Activated T-cell treated with anti-CD3 and anti-CD28 coated beads for 48 hours (primary cell): ENCODE measurements at regions not wholly inside any gene's neighbourhood (a gene's known extent, or its start where the extent isn't known, plus 50 kb on each side); places are given as distances from the start of the nearest gene placed in this dataset.
"Not testable (repeated sequence)": the region's sequence is repeated elsewhere in the genome, so short reads cannot be mapped to it uniquely, and the experiment has no call there.

ENCODE experiments used
- DNase-seq: peaks from one replicate; pipeline ENCODE4 v3.0.0-alpha.2; 2020; ENCODE audit warnings: low read depth

DNA sequence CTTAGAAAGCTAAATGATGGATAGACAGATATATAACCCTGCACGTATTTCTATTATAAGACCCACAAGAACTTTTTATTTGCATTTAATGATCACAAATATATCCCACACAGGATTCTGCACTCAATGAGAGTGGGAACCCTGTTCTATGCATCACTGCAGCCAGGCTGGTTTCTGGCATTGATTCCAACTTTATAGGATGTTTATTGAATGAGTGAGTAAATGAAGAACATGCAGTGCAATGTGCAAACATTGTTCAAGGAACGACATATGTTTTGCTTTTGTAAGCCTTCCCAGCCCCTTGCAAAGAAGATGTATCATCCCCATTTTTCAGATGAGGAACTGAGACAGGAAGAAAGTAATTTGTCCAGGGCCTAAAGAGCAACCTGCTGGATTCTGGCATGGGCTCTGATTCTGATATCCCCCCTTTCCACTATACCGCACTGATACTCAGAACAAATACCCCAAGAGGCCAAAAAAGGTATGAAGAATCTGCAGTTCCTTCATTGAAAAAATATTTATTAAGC, 246.3 kb downstream of the LACC1 start:
- no peak for DNase-seq

DNA sequence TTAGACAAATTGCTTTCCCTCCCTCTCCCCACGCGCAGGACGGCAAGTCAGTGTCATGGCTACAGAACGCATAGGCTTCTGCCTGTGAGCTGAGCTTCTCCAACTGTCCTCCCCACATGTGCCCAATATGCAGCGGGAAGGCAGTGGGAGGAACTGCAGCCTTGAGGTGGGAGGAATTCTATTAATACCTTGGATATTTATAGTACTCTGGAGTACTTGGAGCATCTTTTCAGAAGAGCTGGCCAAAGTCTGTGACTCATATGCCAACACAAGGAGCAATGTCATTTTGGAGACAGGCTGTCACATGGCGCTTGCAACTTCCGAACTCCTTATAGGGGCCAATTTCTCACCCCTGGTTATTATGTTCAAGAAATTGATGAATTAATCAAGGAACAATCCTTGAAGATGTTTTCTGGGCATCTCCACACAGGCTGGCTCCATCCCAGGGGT, 245.0 kb upstream of the SERP2 start:
- no peak for DNase-seq

DNA sequence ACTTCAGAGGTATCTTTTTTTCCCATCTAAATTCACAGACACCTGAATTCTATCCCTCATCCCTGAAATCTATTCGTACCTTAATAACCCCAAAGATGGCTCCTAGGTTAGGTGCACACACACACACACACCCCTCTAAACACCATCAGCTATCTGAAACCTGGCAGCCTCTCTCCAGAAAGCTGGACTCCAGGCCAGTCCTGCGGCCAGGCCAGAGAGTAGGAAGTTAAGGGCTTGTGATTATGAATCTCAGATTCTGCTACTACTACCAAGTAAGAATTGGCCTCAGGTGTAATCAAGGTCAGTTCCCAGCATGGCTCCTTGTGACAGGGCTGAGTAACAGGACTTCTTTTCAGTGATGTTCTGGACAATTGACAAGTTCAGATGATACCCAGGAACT, 244.2 kb upstream of the SERP2 start:
- no peak for DNase-seq

GRCh38 chr13:44131069-44131614, 242.5 kb upstream of the SERP2 start:
- DNase-seq = no peak

DNA sequence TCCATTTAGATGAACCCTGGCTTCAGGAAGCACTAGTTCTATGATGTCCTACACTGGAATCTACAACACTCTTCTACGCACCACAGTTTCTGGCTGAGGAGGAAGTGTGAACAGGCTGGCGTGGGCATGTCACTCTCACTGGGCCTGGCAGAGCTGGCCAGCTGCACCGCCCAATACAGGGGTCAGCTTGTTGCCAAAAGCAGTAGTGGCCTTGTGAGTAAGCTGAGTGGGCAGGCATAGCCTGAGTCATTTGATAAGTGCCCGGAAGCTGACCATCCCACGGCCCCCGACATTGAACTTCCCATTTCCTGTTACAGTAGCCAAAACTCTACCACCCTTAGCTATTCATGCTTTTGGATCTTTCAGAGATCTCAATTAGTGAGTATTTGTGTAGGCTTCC, 240.9 kb upstream of the SERP2 start:
- DNase-seq = no peak

- DNase-seq = no peak
Observed at GRCh38 chr13:44133626-44134025, 240.0 kb upstream of the SERP2 start.

DNA sequence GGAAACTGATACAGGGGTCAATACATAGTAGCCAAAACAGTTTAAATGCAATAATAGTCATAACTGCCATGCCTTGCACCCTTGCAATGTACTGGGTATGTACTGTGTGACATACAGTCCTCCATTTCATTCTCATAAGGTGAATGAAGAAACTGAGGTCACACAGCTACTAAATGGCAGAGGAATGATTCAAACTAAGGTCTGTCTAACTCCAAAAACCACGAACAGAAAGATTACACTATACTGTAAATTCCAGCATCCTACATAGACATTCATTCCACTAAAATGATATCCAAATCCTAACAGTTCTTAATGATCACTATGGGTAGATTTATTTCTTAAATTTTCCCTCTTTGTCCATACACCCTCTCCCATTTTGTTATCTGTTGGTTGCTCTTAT, 238.1 kb upstream of the SERP2 start:
- DNase-seq = no peak

GRCh38 chr13:44136696-44137268, 236.8 kb upstream of the SERP2 start:
- DNase-seq = no peak

DNA sequence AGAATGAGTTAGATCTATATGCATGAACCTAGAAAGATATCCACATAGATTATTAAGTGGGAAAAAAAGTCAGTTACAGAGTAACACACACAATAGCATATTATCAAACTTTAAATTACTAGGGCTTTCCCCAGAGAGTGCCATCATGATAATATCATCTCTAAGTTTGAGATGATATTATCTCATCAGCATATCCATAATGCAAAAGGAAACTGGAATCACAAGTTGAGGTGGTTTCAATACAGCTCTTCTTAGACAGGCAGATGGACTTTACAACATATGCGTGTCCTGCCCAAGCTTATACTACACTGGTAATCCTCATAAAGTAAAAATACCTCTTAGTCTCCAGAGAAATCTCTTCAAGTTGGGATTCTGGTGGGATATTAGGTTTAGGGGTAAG, 236.2 kb upstream of the SERP2 start:
- no peak for DNase-seq

- DNase-seq = no peak
Observed at GRCh38 chr13:44140146-44140545, 233.5 kb upstream of the SERP2 start.

DNA sequence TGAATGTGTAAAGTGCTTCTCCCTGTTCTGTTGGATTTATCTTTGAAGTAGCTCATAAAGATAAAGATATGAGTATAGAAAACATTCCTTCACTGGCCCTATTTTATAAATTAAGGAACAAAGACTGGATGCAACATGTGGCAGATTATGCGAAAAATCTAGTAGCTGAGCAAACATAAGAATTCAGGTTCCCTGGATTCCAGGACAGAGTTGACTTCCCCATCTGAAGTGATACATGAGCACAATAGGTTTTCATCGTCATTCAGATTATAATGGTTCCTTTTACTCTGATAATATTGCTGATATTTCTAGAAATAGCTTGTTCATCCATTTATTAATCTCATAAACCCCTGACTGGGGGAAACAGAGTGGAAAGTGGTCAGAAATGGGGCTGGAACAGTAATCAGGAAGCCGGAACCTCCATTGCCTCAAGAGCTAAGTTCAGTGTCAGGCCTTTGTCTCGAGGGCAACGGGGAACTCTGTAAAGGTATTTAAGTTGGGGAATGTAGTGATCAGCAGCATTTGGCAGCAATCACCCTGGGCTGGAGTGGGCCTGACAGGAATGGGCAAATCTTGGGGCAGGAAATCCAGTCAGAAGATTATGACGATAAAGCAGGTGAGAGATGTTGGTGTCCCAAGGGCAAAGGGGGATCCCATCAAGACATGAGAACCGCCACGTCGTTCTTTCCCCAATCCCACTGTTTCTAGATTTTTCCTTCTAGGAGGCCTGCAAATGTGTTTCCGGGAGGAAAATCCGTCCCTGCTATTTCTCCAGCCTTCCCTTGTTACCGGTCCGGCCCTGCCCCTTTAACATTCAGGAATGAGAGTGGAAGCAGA, 232.5 kb upstream of the SERP2 start:
- DNase-seq = no peak

- peak; percentile 94 for DNase-seq
Observed at GRCh38 chr13:44141725-44142539, 231.7 kb upstream of the SERP2 start.

DNA sequence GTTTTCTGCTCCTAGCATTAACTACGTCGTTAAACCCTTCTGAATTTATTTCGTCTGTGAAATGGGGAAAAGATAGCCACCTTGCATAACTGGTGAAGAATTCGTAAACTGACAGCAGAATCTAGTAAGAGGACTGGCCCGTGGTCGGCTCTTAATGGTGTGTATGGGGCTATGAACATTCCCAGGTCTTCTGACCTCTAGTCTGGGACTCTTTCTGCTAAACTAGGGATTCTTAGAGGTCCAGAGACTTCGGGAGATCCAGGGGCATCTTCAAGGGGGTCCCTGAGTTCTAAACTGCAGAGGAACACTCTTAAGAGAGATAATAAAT, 231.1 kb upstream of the SERP2 start:
- no peak for DNase-seq

DNA sequence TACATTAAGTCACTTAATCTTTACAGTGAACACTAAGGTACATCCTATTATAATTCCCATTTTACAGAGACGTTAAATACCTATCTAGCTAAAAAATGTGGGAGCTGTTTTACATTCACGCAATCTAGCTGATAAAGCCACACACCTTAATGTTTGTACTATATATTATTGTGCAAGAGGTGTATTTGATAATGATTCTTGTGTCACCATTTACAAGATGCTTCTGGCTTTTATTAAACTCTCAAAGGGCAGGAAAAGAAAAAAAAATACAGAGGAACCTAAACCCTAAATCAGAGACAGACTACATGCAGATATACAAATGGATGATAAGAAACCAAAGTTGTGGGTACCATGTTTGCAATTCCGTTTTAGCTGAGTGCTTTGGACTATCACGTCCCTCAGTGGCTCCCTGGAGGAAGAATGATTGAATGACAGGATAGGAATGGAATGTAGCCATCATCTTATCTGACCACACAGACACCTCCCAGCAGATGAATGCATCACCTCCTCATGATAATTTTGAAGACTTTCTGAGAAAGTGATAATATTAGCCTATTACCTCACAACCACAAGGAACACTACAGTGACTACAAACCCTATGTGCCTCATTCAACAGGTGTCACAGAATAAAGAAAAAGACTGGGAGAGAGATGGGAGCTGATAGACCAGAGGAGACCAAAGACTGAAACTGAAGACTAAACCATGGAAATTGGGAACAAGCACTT, 230.5 kb upstream of the SERP2 start:
- DNase-seq = no peak

DNA sequence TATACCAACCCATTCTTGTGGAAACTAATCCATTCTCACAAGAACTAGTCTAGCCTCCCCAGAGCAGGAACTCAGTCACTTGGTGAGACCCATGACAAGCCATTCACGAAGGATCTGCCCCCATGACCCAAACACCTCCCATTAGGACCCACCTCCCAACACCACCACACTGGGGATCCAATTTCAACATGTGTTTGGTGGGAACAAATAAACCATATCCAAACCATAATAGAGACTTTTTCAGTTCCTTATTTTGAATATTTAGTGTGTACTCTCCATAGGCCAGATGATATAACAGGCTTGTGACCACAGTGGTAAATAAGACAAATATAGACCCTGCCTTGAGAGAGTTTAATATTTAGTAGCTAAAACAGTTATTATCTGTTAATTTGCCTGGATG, 227.5 kb upstream of the SERP2 start:
- DNase-seq = no peak

DNA sequence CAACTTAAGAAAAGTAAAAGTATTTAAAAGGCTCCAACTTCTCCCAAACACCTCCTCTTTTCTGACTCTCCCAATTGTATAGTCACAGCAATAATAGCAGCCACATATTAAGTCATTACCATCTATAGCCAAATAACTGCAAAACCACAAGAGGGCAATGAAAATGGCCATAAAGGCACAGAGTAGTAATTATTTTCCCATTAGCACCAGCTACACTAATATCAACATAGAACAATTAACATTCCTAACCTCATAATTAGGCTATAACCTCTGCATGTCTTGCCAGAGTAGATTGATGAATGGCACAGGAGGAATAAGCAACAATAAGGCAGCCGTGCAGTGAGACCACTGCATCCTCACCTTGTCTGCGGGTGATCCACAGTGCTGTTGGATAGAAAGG, 226.4 kb upstream of the SERP2 start:
- no peak for DNase-seq

DNA sequence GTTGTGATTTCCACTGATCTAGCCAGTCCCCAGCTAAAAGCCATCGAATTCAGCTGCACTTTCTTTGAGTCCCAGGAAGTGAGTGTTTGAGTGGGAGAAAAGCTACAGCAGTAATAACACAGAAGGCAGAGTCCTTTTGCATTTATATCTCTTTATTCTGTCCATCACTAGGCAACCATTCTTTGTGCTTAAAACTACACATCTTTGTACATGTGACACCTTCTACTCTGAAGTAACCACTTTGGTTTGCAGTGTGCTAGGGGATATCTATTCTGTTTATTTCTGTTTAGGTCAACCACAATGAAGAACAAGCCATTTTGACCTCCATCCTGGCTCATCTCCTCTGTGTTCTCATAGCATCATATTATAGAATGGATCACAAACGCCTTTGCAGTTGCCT, 226.0 kb upstream of the SERP2 start:
- no peak for DNase-seq

DNA sequence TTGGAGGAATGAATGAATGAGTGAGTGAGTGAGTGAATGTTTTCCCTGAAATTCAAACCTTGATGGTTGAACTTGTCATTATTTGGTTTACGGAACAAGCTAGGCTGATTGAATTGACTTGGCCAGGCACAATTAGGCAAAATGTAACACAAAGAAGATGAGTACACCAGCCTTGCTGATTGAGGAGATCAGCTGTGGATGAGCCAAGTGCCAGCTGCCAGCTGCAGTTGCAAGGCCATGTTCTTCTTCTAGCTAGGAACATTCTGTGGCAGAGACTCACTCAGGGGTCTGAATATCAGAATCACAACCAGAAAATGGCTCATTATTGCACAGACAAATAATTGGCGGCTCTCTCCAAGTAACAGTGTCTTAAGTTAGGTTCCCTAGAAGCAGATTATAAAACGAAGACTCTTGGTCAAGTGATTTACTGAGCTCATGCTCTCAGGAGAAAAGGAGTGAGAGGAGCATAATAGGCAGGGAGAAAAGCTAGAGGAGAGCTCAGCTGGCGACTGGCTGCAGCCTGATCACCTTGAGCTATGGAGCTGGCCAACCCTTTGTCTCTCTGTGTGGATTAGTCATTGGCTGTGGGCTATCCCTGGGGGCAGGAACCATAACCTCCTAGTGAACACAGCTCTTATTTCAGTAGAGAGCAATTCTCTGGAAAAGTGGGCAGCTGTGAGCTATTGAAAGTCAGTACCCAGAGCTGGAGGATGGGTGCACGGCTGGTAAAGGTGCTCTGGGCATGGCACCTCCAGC, 225.3 kb upstream of the SERP2 start:
- no peak for DNase-seq

GRCh38 chr13:44149231-44149630, 224.4 kb upstream of the SERP2 start:
- DNase-seq = not testable (repeated sequence)

DNA sequence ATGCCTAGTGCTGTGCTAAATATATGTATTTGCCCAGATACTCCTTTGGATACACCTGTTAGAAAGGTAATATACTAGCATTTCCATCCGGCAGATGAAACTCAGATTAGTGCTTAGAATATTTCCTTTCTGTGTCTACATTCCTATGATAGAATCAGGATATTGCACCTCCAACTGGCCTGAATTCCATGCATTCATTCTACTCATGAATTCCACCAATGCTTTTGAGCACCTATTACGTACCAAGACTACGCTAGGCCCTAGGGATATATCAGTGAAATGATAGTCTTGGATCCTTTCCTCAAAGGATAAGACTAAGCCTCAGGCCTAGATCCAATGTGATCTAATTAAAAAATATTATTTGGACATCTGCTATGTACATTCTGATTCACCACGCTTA, 223.8 kb upstream of the SERP2 start:
- DNase-seq = no peak

DNA sequence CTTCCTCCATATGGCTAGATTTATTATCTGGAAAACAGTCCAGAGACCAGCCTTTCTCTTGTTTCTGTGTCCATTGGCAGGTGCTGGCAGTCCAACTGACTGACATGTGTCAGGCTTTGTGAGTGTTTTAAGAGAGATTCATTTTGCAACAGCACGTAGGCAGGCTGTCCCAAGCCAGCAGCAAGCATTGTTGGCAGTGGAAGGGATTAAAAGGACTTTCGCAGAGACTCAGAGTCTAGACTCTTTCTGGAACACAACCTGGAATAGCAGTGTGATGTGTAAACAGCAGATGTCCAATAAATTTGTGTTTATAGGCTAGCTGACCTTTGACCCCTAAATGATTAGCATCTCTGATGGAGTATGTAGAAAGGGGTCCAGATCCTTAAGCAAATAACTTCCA, 222.2 kb upstream of the SERP2 start:
- DNase-seq = no peak
